ENCODE measurements at regions not wholly inside any gene's neighbourhood (a gene's known extent, or its start where the extent isn't known, plus 50 kb on each side); places are given as distances from the start of the nearest gene placed in this dataset.
A peak's percentile ranks its signal among the peaks of the same experiment; 100 is the strongest.

- Histone ChIP-seq H3K4me1 (ENCODE audit: low read depth) (no peaks in the 10 kb centered on the region), H3K9me3 (no peaks in the 10 kb centered on the region), H3K4me3 (no peak overlapping the region), H3K36me3 (ENCODE audit: low read depth) (no peaks in the 10 kb centered on the region)
- intact Hi-C loops (cut with DNase I, micrococcal nuclease): no loop called here
- DNase-seq: no peak
- no peak for TF ChIP-seq CTCF (IDR thresholded peaks at IDR 0.05)
- ATAC-seq: no peak
These were observed 280.4 kb downstream of the ALDH8A1 start for GRCh38 chr6:134669485-134669884.

- intact Hi-C loops (cut with DNase I, micrococcal nuclease): no loop called here
- ATAC-seq (no peak), DNase-seq (no peak)
- Histone ChIP-seq H3K4me1 (ENCODE audit: low read depth) (no peaks in the 10 kb centered on the region), H3K36me3 (ENCODE audit: low read depth) (no peaks in the 10 kb centered on the region), H3K9me3 (no peaks in the 10 kb centered on the region), H3K4me3 (no peak overlapping the region)
- TF ChIP-seq CTCF (IDR thresholded peaks at IDR 0.05): no peak
These were observed 282.8 kb downstream of the ALDH8A1 start for GRCh38 chr6:134667111-134667510.

GRCh38 chr6:134666125-134666524 lies 283.8 kb downstream of the ALDH8A1 start:
- TF ChIP-seq CTCF (IDR thresholded peaks at IDR 0.05): no peak
- DNase-seq (no peak), ATAC-seq (peak; percentile 15)

GRCh38 chr6:134665029-134665723 lies 284.7 kb downstream of the ALDH8A1 start:
- intact Hi-C loops (cut with DNase I, micrococcal nuclease): no loop called here
- peak in 1 of 3 donors; percentile 32 for DNase-seq
- no peaks in the 10 kb centered on the region for H3K9me3 ChIP-seq
- H3K36me3 ChIP-seq (ENCODE audit: low read depth): no peaks in the 10 kb centered on the region
- TF ChIP-seq CTCF (IDR thresholded peaks at IDR 0.05): no peak
- H3K4me3 ChIP-seq: no peak overlapping the region
- no peaks in the 10 kb centered on the region for H3K4me1 ChIP-seq (ENCODE audit: low read depth)
- peak; percentile 72 for ATAC-seq

More at GRCh38 chr6:134666125-134666524, 283.8 kb downstream of the ALDH8A1 start:
- H3K36me3 ChIP-seq (ENCODE audit: low read depth): no peaks in the 10 kb centered on the region
- no peaks in the 10 kb centered on the region for H3K9me3 ChIP-seq
- H3K4me3 ChIP-seq: no peak overlapping the region
- intact Hi-C loops (cut with DNase I, micrococcal nuclease): no loop called here
- H3K4me1 ChIP-seq (ENCODE audit: low read depth): no peaks in the 10 kb centered on the region

- no peaks in the 10 kb centered on the region for H3K9me3 ChIP-seq
- DNase-seq: no peak
- TF ChIP-seq CTCF (IDR thresholded peaks at IDR 0.05): no peak
- H3K4me3 ChIP-seq: no peak overlapping the region
- ATAC-seq: no peak
- no peaks in the 10 kb centered on the region for H3K4me1 ChIP-seq (ENCODE audit: low read depth)
- intact Hi-C loops (cut with DNase I, micrococcal nuclease): no loop called here
- no peaks in the 10 kb centered on the region for H3K36me3 ChIP-seq (ENCODE audit: low read depth)
These were observed 285.9 kb downstream of the ALDH8A1 start for GRCh38 chr6:134663800-134664535.

Measured in mucosa of descending colon (tissue), 3 donors.